HEK293 (cell line): ENCODE measurements at regions not wholly inside any gene's neighbourhood (a gene's known extent, or its start where the extent isn't known, plus 50 kb on each side); places are given as distances from the start of the nearest gene placed in this dataset.

ENCODE experiments used
- CTCF ChIA-PET: fragments of 350-600 bp; formaldehyde crosslinking; extraction: SDS; loops from one replicate; lab custom pipeline; 2021; ENCODE audit warnings: antibody characterized with exemption; lab: Yijun Ruan, JAX
- POLR2A ChIA-PET: fragments of 300-600 bp; formaldehyde crosslinking; extraction: SDS; loops from one replicate; lab custom pipeline; 2020; ENCODE audit warnings: antibody characterized with exemption, inconsistent platforms; lab: Yijun Ruan, JAX
- H3K27ac ChIP-seq: fragments of 200-500 bp; sonication (Bioruptor generic); 2 replicates; pipeline ENCODE4 v1.5.1; 2014; ENCODE audit warnings: low read depth, low read length, control low read depth, inconsistent platforms; ENCODE audit errors: extremely low read depth
- H3K36me3 ChIP-seq, 2 experiments: fragments of 200-500 bp in 1 of 2; sonication (Bioruptor generic) in 1 of 2; 1 replicate in 1 of 2; 2 replicates in 1 of 2; pipeline ENCODE4 v1.5.1; 2014 to 2017; ENCODE audit warnings: inconsistent platforms in 2 of 2, low read length in 2 of 2; ENCODE audit not compliant: control insufficient read depth in 2 of 2, insufficient read depth in 1 of 2
- H3K4me1 ChIP-seq: fragments of 200-500 bp; sonication (Bioruptor generic); 2 replicates; pipeline ENCODE4 v1.5.1; 2014; ENCODE audit warnings: mild to moderate bottlenecking, low read length, inconsistent platforms; ENCODE audit not compliant: control insufficient read depth, insufficient read depth
- H3K4me3 ChIP-seq: 2 replicates; pipeline ENCODE4 v1.5.1; 2011; ENCODE audit warnings: low read depth, mild to moderate bottlenecking, control low read depth, low read length, moderate library complexity
- H3K9me3 ChIP-seq: fragments of 200-500 bp; sonication (Bioruptor generic); 2 replicates; pipeline ENCODE4 v1.5.1; 2014; ENCODE audit warnings: low read depth, low read length, inconsistent platforms; ENCODE audit not compliant: control insufficient read depth, insufficient read depth
- EGR2 ChIP-seq: fragments of 450-650 bp; formaldehyde crosslinking; IDR thresholded peaks from 2 replicates; pipeline ENCODE4 v1.5.1; 2016; ENCODE audit warnings: low read depth, missing biosample characterization, missing genetic modification characterization
- FEZF1 ChIP-seq: fragments of 450-650 bp; formaldehyde crosslinking; IDR thresholded peaks from 2 replicates; pipeline ENCODE4 v1.5.1; 2016; ENCODE audit warnings: missing biosample characterization, missing genetic modification characterization
- GLI4 ChIP-seq: fragments of 450-650 bp; formaldehyde crosslinking; IDR thresholded peaks from 2 replicates; pipeline ENCODE4 v1.5.1; 2016; ENCODE audit warnings: missing biosample characterization, missing genetic modification characterization
- HOXC10 ChIP-seq: sonication (generic); formaldehyde crosslinking; IDR thresholded peaks from 2 replicates; pipeline ENCODE4 v1.8.1; 2023; ENCODE audit warnings: mild to moderate bottlenecking, missing genetic modification reagents
- KLF16 ChIP-seq: fragments of 450-650 bp; formaldehyde crosslinking; IDR thresholded peaks from 2 replicates; pipeline ENCODE4 v1.5.1; 2017; ENCODE audit warnings: missing biosample characterization, missing genetic modification characterization
- KLF9 ChIP-seq: fragments of 450-650 bp; formaldehyde crosslinking; IDR thresholded peaks from 2 replicates; pipeline ENCODE4 v1.5.1; 2016; ENCODE audit warnings: missing biosample characterization, missing genetic modification characterization, low read depth
- OVOL3 ChIP-seq: fragments of 450-650 bp; formaldehyde crosslinking; IDR thresholded peaks from 2 replicates; pipeline ENCODE4 v1.5.1; 2016; ENCODE audit warnings: missing biosample characterization, missing genetic modification characterization
- SP3 ChIP-seq: fragments of 450-650 bp; formaldehyde crosslinking; IDR thresholded peaks from 2 replicates; pipeline ENCODE4 v1.5.1; 2016; ENCODE audit warnings: missing biosample characterization, missing genetic modification characterization
- ZBTB48 ChIP-seq: fragments of 450-650 bp; formaldehyde crosslinking; IDR thresholded peaks from 2 replicates; pipeline ENCODE4 v1.5.1; 2016; ENCODE audit warnings: missing biosample characterization, missing genetic modification characterization
- ZBTB8A ChIP-seq: fragments of 450-650 bp; formaldehyde crosslinking; IDR thresholded peaks from 2 replicates; pipeline ENCODE4 v1.5.1; 2016; ENCODE audit warnings: missing biosample characterization, missing genetic modification characterization
- ZFP41 ChIP-seq: fragments of 450-650 bp; formaldehyde crosslinking; IDR thresholded peaks from 2 replicates; pipeline ENCODE4 v1.5.1; 2016; ENCODE audit warnings: missing biosample characterization, missing genetic modification characterization, borderline replicate concordance
- ZNF140 ChIP-seq: fragments of 450-650 bp; formaldehyde crosslinking; IDR thresholded peaks from 2 replicates; pipeline ENCODE4 v1.5.1; 2016; ENCODE audit warnings: missing biosample characterization, missing genetic modification characterization
- ZNF311 ChIP-seq: fragments of 450-650 bp; formaldehyde crosslinking; IDR thresholded peaks from 2 replicates; pipeline ENCODE4 v1.5.1; 2017; ENCODE audit warnings: missing biosample characterization, missing genetic modification characterization, borderline replicate concordance
- ZNF501 ChIP-seq: fragments of 450-650 bp; formaldehyde crosslinking; IDR thresholded peaks from 2 replicates; pipeline ENCODE4 v1.5.1; 2016; ENCODE audit warnings: missing biosample characterization, missing genetic modification characterization
- ZNF510 ChIP-seq: fragments of 450-650 bp; formaldehyde crosslinking; IDR thresholded peaks from 2 replicates; pipeline ENCODE4 v1.5.1; 2018; ENCODE audit warnings: mild to moderate bottlenecking, missing genetic modification characterization, missing biosample characterization; ENCODE audit not compliant: insufficient replicate concordance
- ZNF555 ChIP-seq: fragments of 450-650 bp; formaldehyde crosslinking; conservative IDR thresholded peaks from 2 replicates; pipeline ENCODE4 v1.5.1; 2017; ENCODE audit warnings: missing biosample characterization, mild to moderate bottlenecking, missing genetic modification characterization, inconsistent platforms
- ZNF654 ChIP-seq: fragments of 450-650 bp; formaldehyde crosslinking; IDR thresholded peaks from 2 replicates; pipeline ENCODE4 v1.5.1; 2016; ENCODE audit warnings: low read depth, missing biosample characterization, missing genetic modification characterization
- ZNF785 ChIP-seq: fragments of 450-650 bp; formaldehyde crosslinking; IDR thresholded peaks from 2 replicates; pipeline ENCODE4 v1.5.1; 2016; ENCODE audit warnings: missing biosample characterization, missing genetic modification characterization
- ZSCAN18 ChIP-seq: fragments of 450-650 bp; formaldehyde crosslinking; IDR thresholded peaks from 2 replicates; pipeline ENCODE4 v1.5.1; 2016; ENCODE audit warnings: missing biosample characterization, missing genetic modification characterization
- ZSCAN23 ChIP-seq: fragments of 450-650 bp; formaldehyde crosslinking; IDR thresholded peaks from 2 replicates; pipeline ENCODE4 v1.5.1; 2016; ENCODE audit warnings: missing biosample characterization, missing genetic modification characterization
- TF ChIP-seq, protein P1 (sequence below): fragments of 450-650 bp; formaldehyde crosslinking; IDR thresholded peaks from 2 replicates; pipeline ENCODE4 v1.5.1; 2016; ENCODE audit warnings: missing biosample characterization, missing genetic modification characterization
- TF ChIP-seq, protein P2 (sequence below): fragments of 450-650 bp; formaldehyde crosslinking; IDR thresholded peaks from 2 replicates; pipeline ENCODE4 v1.5.1; 2016; ENCODE audit warnings: missing biosample characterization, missing genetic modification characterization
- TF ChIP-seq, protein P3 (sequence below): fragments of 450-650 bp; formaldehyde crosslinking; IDR thresholded peaks from 2 replicates; pipeline ENCODE4 v1.5.1; 2016; ENCODE audit warnings: missing biosample characterization, missing genetic modification characterization, low read depth
- TF ChIP-seq, protein P4 (sequence below): fragments of 450-650 bp; formaldehyde crosslinking; IDR thresholded peaks from 2 replicates; pipeline ENCODE4 v1.5.1; 2016; ENCODE audit warnings: missing biosample characterization, missing genetic modification characterization

DNA sequence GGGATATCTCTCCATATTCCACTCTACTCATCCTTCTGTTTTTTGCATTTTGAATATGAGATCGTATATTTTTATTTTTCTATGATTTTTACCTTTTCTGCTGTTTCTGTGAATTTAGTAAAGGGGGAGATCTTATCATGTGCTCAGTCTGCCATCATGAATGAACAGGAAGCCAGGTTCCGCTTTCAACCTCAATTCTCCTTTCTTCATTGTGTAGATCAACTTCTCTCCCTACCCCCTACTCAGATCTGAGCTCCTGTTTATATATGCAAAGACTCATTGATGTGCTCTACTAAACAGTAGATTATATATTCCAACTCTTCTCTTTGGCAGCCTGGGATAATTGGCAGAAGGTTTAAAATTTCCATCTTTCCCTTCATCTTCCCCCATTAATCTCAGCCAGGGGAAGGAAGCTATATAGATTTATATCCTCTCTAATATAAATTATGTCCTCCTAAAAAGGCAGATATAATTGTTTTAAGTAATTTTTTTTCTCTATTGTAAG, 336.7 kb upstream of the PLET1 start:
- Histone ChIP-seq H3K9me3 (no peaks in the 10 kb centered on the region), H3K4me1 (no peaks in the 10 kb centered on the region), H3K36me3 (no peaks in the 10 kb centered on the region), H3K27ac (no peak overlapping the region), H3K4me3 (no peak overlapping the region)
- ChIA-PET CTCF (interaction anchor here (1.0 to 2.3 kb wide), 2 partner anchors 9 to 199 kb away, joined by 4 to 11 read pairs; no protein-coding TSS in a partner anchor), POLR2A (no interaction called here)
- TF ChIP-seq, protein P1, sequence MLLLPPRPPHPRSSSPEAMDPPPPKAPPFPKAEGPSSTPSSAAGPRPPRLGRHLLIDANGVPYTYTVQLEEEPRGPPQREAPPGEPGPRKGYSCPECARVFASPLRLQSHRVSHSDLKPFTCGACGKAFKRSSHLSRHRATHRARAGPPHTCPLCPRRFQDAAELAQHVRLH (tag by site-specific recombination): no peak
- TF ChIP-seq GLI4 (tag by site-specific recombination) (no peak), ZNF785 (tag by site-specific recombination) (no peak), FEZF1 (tag by site-specific recombination) (no peak), ZNF555 (tag by site-specific recombination) (no peak), KLF9 (no peak), KLF16 (tag by site-specific recombination) (no peak), ZBTB48 (tag by site-specific recombination) (no peak), ZNF501 (tag by site-specific recombination) (no peak), OVOL3 (tag by site-specific recombination) (no peak), SP3 (tag by site-specific recombination) (no peak), ZNF311 (no peak), ZNF140 (tag by site-specific recombination) (no peak)
- TF ChIP-seq, protein P2, sequence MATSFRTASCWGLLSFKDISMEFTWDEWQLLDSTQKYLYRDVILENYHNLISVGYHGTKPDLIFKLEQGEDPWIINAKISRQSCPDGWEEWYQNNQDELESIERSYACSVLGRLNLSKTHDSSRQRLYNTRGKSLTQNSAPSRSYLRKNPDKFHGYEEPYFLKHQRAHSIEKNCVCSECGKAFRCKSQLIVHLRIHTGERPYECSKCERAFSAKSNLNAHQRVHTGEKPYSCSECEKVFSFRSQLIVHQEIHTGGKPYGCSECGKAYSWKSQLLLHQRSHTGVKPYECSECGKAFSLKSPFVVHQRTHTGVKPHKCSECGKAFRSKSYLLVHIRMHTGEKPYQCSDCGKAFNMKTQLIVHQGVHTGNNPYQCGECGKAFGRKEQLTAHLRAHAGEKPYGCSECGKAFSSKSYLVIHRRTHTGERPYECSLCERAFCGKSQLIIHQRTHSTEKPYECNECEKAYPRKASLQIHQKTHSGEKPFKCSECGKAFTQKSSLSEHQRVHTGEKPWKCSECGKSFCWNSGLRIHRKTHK (tag by site-specific recombination): no peak

DNA sequence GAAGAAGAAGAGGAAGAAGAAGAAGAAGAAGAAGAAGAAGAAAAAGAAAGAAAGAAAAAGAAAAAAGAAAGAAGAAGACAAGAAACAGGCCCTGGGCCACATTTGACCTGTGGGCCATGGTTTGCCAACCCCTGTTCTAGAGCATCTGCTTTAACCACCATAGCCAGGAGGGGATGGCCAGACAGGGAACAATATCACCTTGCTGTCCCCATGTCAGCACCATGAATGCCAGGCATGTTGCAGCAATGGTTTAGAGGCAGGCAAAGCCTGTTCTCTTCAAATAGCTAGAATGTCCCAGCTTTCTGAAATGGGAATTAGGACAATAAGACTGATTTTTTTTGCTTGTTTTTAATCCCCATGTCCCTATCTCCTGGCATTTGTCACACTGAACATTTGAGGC, 338.6 kb upstream of the PLET1 start:
- Histone ChIP-seq H3K4me1 (no peaks in the 10 kb centered on the region), H3K27ac (no peak overlapping the region), H3K4me3 (no peak overlapping the region), H3K9me3 (no peaks in the 10 kb centered on the region), H3K36me3 (no peaks in the 10 kb centered on the region)
- no peak for TF ChIP-seq ZFP41 (tag by site-specific recombination)
- TF ChIP-seq HOXC10 (CRISPR knock-in tag): no peak
- POLR2A ChIA-PET: no interaction called here
- CTCF ChIA-PET: interaction anchor here (1.0 kb wide), 1 partner anchor 11 kb away, joined by 4 read pairs; no protein-coding TSS in a partner anchor

- no peaks in the 10 kb centered on the region for H3K36me3 ChIP-seq
- POLR2A ChIA-PET: no interaction called here
- CTCF ChIA-PET: interaction anchor here (1.0 kb wide), 1 partner anchor 11 kb away, joined by 4 read pairs; no protein-coding TSS in a partner anchor
- TF ChIP-seq ZBTB48 (tag by site-specific recombination) (no peak), ZNF654 (tag by site-specific recombination) (no peak), ZSCAN18 (tag by site-specific recombination) (no peak), ZNF510 (tag by site-specific recombination) (no peak), EGR2 (tag by site-specific recombination) (no peak), ZSCAN23 (tag by site-specific recombination) (no peak), ZNF501 (tag by site-specific recombination) (no peak), ZBTB8A (tag by site-specific recombination) (no peak)
- TF ChIP-seq, protein P3, sequence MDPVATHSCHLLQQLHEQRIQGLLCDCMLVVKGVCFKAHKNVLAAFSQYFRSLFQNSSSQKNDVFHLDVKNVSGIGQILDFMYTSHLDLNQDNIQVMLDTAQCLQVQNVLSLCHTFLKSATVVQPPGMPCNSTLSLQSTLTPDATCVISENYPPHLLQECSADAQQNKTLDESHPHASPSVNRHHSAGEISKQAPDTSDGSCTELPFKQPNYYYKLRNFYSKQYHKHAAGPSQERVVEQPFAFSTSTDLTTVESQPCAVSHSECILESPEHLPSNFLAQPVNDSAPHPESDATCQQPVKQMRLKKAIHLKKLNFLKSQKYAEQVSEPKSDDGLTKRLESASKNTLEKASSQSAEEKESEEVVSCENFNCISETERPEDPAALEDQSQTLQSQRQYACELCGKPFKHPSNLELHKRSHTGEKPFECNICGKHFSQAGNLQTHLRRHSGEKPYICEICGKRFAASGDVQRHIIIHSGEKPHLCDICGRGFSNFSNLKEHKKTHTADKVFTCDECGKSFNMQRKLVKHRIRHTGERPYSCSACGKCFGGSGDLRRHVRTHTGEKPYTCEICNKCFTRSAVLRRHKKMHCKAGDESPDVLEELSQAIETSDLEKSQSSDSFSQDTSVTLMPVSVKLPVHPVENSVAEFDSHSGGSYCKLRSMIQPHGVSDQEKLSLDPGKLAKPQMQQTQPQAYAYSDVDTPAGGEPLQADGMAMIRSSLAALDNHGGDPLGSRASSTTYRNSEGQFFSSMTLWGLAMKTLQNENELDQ (tag by site-specific recombination): no peak
- TF ChIP-seq, protein P4, sequence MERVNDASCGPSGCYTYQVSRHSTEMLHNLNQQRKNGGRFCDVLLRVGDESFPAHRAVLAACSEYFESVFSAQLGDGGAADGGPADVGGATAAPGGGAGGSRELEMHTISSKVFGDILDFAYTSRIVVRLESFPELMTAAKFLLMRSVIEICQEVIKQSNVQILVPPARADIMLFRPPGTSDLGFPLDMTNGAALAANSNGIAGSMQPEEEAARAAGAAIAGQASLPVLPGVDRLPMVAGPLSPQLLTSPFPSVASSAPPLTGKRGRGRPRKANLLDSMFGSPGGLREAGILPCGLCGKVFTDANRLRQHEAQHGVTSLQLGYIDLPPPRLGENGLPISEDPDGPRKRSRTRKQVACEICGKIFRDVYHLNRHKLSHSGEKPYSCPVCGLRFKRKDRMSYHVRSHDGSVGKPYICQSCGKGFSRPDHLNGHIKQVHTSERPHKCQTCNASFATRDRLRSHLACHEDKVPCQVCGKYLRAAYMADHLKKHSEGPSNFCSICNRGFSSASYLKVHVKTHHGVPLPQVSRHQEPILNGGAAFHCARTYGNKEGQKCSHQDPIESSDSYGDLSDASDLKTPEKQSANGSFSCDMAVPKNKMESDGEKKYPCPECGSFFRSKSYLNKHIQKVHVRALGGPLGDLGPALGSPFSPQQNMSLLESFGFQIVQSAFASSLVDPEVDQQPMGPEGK (tag by site-specific recombination): no peak
Measured at GRCh38 chr11:112599856-112600533, 339.3 kb upstream of the PLET1 start.

More at GRCh38 chr11:112599856-112600533, 339.3 kb upstream of the PLET1 start:
- H3K27ac ChIP-seq: no peak overlapping the region
- no peaks in the 10 kb centered on the region for H3K9me3 ChIP-seq
- no peaks in the 10 kb centered on the region for H3K4me1 ChIP-seq
- no peak overlapping the region for H3K4me3 ChIP-seq
